Upper lobe of left lung (tissue), 4 donors: ENCODE measurements at regions not wholly inside any gene's neighbourhood (a gene's known extent, or its start where the extent isn't known, plus 50 kb on each side); places are given as distances from the start of the nearest gene placed in this dataset.

Source experiments
- EP300 ChIP-seq, 4 donors: sonication (generic); formaldehyde crosslinking; IDR thresholded peaks; one replicate each; pipeline ENCODE4 v1.5.1; 2017; ENCODE audit warnings: antibody characterized with exemption in 4 of 4, control low read depth in 2 of 4
- POLR2A ChIP-seq, 4 donors: fragments of 450-650 bp; IDR thresholded peaks; one replicate each; pipeline ENCODE4 v1.5.1; 2016 to 2017; ENCODE audit warnings: antibody characterized with exemption in 4 of 4, mild to moderate bottlenecking in 2 of 4
- POLR2AphosphoS5 ChIP-seq, 2 donors: sonication (generic); formaldehyde crosslinking; IDR thresholded peaks; one replicate each; pipeline ENCODE4 v1.5.1; 2017; ENCODE audit warnings: antibody characterized with exemption in 2 of 2
- TF ChIP-seq, protein P1 (sequence below), 6 experiments: fragments of 450-650 bp in 4 of 6; fragments of 200-600 bp in 2 of 6; sonication (generic) in 2 of 6; IDR thresholded peaks; one replicate each; pipeline ENCODE4 v1.5.1; 2016 to 2019; ENCODE audit warnings: antibody characterized with exemption in 6 of 6

DNA sequence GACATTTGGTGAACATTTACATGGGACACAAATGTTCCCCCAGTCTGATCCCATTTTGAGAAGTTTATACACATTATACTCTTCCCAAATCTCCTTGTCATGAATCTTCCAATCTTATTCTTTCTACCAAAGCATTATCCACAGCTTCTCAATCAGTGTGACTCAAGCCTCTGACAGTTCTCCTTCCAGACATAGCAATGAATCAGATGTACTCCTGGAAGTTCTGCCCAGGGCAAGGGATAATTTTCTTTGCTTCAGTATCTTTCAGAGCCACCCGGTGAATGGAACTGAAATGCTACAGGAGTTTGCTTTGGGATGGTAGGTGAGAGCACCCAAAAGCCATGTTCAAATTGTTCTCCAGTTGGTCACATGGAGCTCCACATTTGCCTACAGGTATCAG lies 145.5 kb downstream of the ANXA5 start:
- TF ChIP-seq, protein P1, sequence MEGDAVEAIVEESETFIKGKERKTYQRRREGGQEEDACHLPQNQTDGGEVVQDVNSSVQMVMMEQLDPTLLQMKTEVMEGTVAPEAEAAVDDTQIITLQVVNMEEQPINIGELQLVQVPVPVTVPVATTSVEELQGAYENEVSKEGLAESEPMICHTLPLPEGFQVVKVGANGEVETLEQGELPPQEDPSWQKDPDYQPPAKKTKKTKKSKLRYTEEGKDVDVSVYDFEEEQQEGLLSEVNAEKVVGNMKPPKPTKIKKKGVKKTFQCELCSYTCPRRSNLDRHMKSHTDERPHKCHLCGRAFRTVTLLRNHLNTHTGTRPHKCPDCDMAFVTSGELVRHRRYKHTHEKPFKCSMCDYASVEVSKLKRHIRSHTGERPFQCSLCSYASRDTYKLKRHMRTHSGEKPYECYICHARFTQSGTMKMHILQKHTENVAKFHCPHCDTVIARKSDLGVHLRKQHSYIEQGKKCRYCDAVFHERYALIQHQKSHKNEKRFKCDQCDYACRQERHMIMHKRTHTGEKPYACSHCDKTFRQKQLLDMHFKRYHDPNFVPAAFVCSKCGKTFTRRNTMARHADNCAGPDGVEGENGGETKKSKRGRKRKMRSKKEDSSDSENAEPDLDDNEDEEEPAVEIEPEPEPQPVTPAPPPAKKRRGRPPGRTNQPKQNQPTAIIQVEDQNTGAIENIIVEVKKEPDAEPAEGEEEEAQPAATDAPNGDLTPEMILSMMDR (IDR thresholded peaks at IDR 0.05) = no peak
- TF ChIP-seq EP300 (IDR thresholded peaks at IDR 0.05) = no peak
- TF ChIP-seq POLR2AphosphoS5 (IDR thresholded peaks at IDR 0.05) = no peak
- no peak for TF ChIP-seq POLR2A (IDR thresholded peaks at IDR 0.05)
